OCI-LY7 (cell line): ENCODE measurements at regions not wholly inside any gene's neighbourhood (a gene's known extent, or its start where the extent isn't known, plus 50 kb on each side); places are given as distances from the start of the nearest gene placed in this dataset.

Experiments
- BruUV-seq: library from RNA; stranded (reverse); fragments of 400-500 nt; replicated peaks from 2 replicates; lab custom pipeline; 2021; lab: Mats Ljungman, UMichigan
- CTCF ChIA-PET: fragments of 300-600 bp; sonication (Branson Sonifier 250); formaldehyde crosslinking; loops from one replicate; lab custom pipeline; 2022; ENCODE audit warnings: antibody characterized with exemption; ENCODE audit not compliant: unreplicated experiment; lab: Charles Lee
- POLR2A ChIA-PET: fragments of 300-600 bp; sonication (Branson Sonifier 250); formaldehyde crosslinking; loops from one replicate; lab custom pipeline; 2022; ENCODE audit warnings: antibody characterized with exemption; lab: Charles Lee
- DNase-seq: peaks from one replicate; pipeline ENCODE4 v3.0.0-alpha.2; 2015; ENCODE audit warnings: low spot score
- H2AFZ ChIP-seq: fragments of 200-600 bp; sonication (generic), shearing (Covaris generic); 2 replicates; pipeline ENCODE4 v1.6.1; 2014; ENCODE audit warnings: mild to moderate bottlenecking, antibody characterized with exemption, low read length, moderate library complexity
- H3K27ac ChIP-seq: fragments of 200-600 bp; sonication (generic); 2 replicates; pipeline ENCODE4 v1.5.1; 2014; ENCODE audit warnings: mixed run types, low read depth, mild to moderate bottlenecking, moderate library complexity, low read length, inconsistent platforms; ENCODE audit not compliant: poor library complexity, severe bottlenecking
- H3K36me3 ChIP-seq: fragments of 200-600 bp; sonication (generic); 2 replicates; pipeline ENCODE4 v1.6.1; 2014; ENCODE audit warnings: mild to moderate bottlenecking, antibody characterized with exemption, low read length, moderate library complexity, mixed read lengths; ENCODE audit not compliant: insufficient read depth
- H3K4me1 ChIP-seq: fragments of 200-600 bp; sonication (generic); 2 replicates; pipeline ENCODE4 v1.5.1; 2014; ENCODE audit warnings: mild to moderate bottlenecking, low read length; ENCODE audit not compliant: insufficient read depth, poor library complexity, severe bottlenecking
- H3K4me2 ChIP-seq: fragments of 200-600 bp; sonication (generic); 2 replicates; pipeline ENCODE4 v1.6.1; 2014; ENCODE audit warnings: mild to moderate bottlenecking, low read length
- H3K4me3 ChIP-seq: fragments of 200-600 bp; sonication (generic); 2 replicates; pipeline ENCODE4 v1.5.1; 2014; ENCODE audit warnings: mild to moderate bottlenecking, low read depth, low read length; ENCODE audit not compliant: poor library complexity, severe bottlenecking
- H3K79me2 ChIP-seq: fragments of 200-600 bp; sonication (generic); 2 replicates; pipeline ENCODE4 v1.6.1; 2016; ENCODE audit warnings: low read depth, mild to moderate bottlenecking, low read length, moderate library complexity, mixed read lengths; ENCODE audit not compliant: insufficient read depth
- H3K9me2 ChIP-seq: fragments of 200-600 bp; sonication (generic); 2 replicates; pipeline ENCODE4 v1.6.1; 2016; ENCODE audit warnings: mild to moderate bottlenecking, low read length, mixed read lengths; ENCODE audit not compliant: insufficient read depth
- H3K9me3 ChIP-seq: fragments of 200-600 bp; sonication (generic); 2 replicates; pipeline ENCODE4 v1.6.1; 2014; ENCODE audit warnings: mild to moderate bottlenecking, mixed run types, low read length, mixed read lengths
- H4K20me1 ChIP-seq: fragments of 200-600 bp; sonication (generic); 2 replicates; pipeline ENCODE4 v1.6.1; 2014; ENCODE audit warnings: mild to moderate bottlenecking, antibody characterized with exemption, low read length, moderate library complexity, mixed read lengths; ENCODE audit not compliant: insufficient read depth
- CTCF ChIP-seq: fragments of 200-600 bp; sonication (generic); conservative IDR thresholded peaks from 2 replicates; pipeline ENCODE4 v1.5.1; 2014; ENCODE audit warnings: mild to moderate bottlenecking, antibody characterized with exemption, low read length, moderate library complexity, mixed read lengths
- EZH2phosphoT487 ChIP-seq: fragments of 200-600 bp; sonication (generic); IDR thresholded peaks from 2 replicates; pipeline ENCODE4 v1.6.1; 2018; ENCODE audit warnings: low read depth, borderline replicate concordance, mild to moderate bottlenecking, mixed run types, antibody characterized with exemption, low read length, moderate library complexity, mixed read lengths
- intact Hi-C: fragments of 100-400 bp; cut with micrococcal nuclease; formaldehyde crosslinking; loops from one replicate; pipeline ENCODE4 v1.10.0; 2022; ENCODE audit not compliant: unreplicated experiment

- no peak for DNase-seq
- BruUV-seq = no TSS peak
- H3K9me2 ChIP-seq = no peaks in the 10 kb centered on the region
- POLR2A ChIA-PET = no interaction called here
- no peaks in the 10 kb centered on the region for H3K9me3 ChIP-seq
- no peak overlapping the region for H3K27ac ChIP-seq
- H3K4me3 ChIP-seq = no peak overlapping the region
- H2AFZ ChIP-seq = no peak overlapping the region
- intact Hi-C loops = no loop called here
- no peaks in the 10 kb centered on the region for H3K79me2 ChIP-seq
- H3K4me2 ChIP-seq = no peak overlapping the region
- CTCF ChIA-PET = no interaction called here
- TF ChIP-seq EZH2phosphoT487 (no peak), CTCF (no peak)
- no peaks in the 10 kb centered on the region for H4K20me1 ChIP-seq
- H3K4me1 ChIP-seq = no peaks in the 10 kb centered on the region
- H3K36me3 ChIP-seq = no peaks in the 10 kb centered on the region
These were observed 2521.1 kb downstream of the PCDH9 start for GRCh38 chr13:64709079-64709478.

DNA sequence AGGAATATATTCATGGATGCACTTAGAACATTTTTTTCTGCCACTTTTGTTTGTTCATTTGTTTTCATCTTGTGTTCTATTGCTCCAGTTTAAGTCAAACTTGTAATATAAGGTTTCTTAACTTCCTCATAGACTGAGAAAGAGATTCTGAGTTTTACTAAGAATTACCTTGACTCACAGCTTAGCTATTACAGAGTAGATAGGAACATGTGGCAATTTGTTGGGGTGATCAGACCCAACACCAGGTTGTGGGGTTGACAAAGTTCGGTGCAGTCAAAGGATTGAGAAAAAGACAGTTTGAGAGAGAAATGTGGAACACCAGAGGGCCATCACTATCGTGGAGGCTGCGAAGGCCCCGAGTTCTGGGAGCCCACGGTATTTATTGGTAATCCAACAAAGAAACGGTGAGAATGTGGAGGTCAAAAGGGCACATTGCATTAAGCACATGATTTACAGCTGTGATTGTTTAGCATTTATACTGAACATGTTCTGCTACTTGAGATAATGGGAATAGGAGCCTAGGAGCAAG is 2526.0 kb downstream of the PCDH9 start:
- BruUV-seq = no TSS peak
- TF ChIP-seq CTCF (no peak), EZH2phosphoT487 (no peak)
- H3K4me3 ChIP-seq = no peak overlapping the region
- CTCF ChIA-PET = no interaction called here
- H3K4me1 ChIP-seq = no peaks in the 10 kb centered on the region
- H3K36me3 ChIP-seq = no peaks in the 10 kb centered on the region
- no peak overlapping the region for H3K27ac ChIP-seq
- H4K20me1 ChIP-seq = no peaks in the 10 kb centered on the region
- no peak for DNase-seq
- H3K9me3 ChIP-seq = no peaks in the 10 kb centered on the region
- POLR2A ChIA-PET = no interaction called here
- no peak overlapping the region for H2AFZ ChIP-seq
- H3K79me2 ChIP-seq = no peaks in the 10 kb centered on the region
- intact Hi-C loops = no loop called here
- no peaks in the 10 kb centered on the region for H3K9me2 ChIP-seq
- no peak overlapping the region for H3K4me2 ChIP-seq

DNA sequence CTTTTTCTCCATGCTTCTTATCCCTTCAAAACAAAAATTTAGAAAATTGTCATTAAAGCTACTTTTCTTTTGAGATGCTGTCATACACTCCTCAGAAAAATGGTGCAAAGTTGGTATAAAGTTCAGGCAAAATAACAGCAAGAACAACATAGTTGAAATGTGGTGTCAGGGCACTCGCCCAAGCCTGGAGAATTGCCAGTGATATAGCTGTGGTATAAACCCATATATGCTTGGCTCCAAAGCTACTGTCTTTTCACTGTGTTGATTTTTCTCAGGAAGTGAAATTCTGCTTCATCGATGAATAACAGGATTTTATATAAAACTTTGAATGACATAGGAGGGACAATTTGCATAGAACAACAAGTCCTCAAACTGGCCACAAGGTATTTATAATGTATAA is 2532.9 kb downstream of the PCDH9 start:
- POLR2A ChIA-PET = interaction anchor here (0.6 kb wide), 1 partner anchor 29 kb away, joined by 3 read pairs; no protein-coding TSS in a partner anchor
- Histone ChIP-seq H3K4me3 (no peak overlapping the region), H3K9me3 (no peaks in the 10 kb centered on the region), H3K36me3 (no peaks in the 10 kb centered on the region), H3K4me2 (no peak overlapping the region), H3K27ac (no peak overlapping the region), H4K20me1 (no peaks in the 10 kb centered on the region), H3K79me2 (no peaks in the 10 kb centered on the region), H3K9me2 (no peaks in the 10 kb centered on the region), H2AFZ (no peak overlapping the region), H3K4me1 (no peaks in the 10 kb centered on the region)
- TF ChIP-seq CTCF (no peak), EZH2phosphoT487 (no peak)
- DNase-seq = no peak
- BruUV-seq = no TSS peak
- intact Hi-C loops = no loop called here
- CTCF ChIA-PET = no interaction called here
